Mesothelial cell of epicardium (in vitro differentiated cells): ENCODE measurements at regions not wholly inside any gene's neighbourhood (a gene's known extent, or its start where the extent isn't known, plus 50 kb on each side); places are given as distances from the start of the nearest gene placed in this dataset.

Experiments
- DNase-seq, 2 experiments: peaks; one replicate each; pipeline ENCODE4 v3.0.0; 2021; ENCODE audit warnings: low spot score in 2 of 2; ENCODE audit not compliant: unreplicated experiment in 2 of 2
- H3K27ac Mint-ChIP-seq: 2 replicates; pipeline ENCODE4 v1.8.0; 2021; ENCODE audit warnings: mixed read lengths
- H3K27me3 Mint-ChIP-seq: 2 replicates; pipeline ENCODE4 v1.8.0; 2021; ENCODE audit warnings: low read depth, mixed read lengths
- H3K36me3 Mint-ChIP-seq: 2 replicates; pipeline ENCODE4 v1.8.0; 2021; ENCODE audit warnings: mixed read lengths
- H3K4me1 Mint-ChIP-seq: 2 replicates; pipeline ENCODE4 v1.8.0; 2021; ENCODE audit warnings: mixed read lengths
- H3K4me3 Mint-ChIP-seq: 2 replicates; pipeline ENCODE4 v1.8.0; 2021; ENCODE audit warnings: mild to moderate bottlenecking, moderate library complexity, mixed read lengths
- H3K9me3 Mint-ChIP-seq: 2 replicates; pipeline ENCODE4 v1.8.0; 2021; ENCODE audit warnings: mixed read lengths
- TF ChIP-seq, protein P1 (sequence below): fragments of 200-600 bp; sonication (generic); IDR thresholded peaks from one replicate; pipeline ENCODE4 v1.5.0; 2021; ENCODE audit warnings: antibody characterized with exemption; ENCODE audit not compliant: unreplicated experiment

DNA sequence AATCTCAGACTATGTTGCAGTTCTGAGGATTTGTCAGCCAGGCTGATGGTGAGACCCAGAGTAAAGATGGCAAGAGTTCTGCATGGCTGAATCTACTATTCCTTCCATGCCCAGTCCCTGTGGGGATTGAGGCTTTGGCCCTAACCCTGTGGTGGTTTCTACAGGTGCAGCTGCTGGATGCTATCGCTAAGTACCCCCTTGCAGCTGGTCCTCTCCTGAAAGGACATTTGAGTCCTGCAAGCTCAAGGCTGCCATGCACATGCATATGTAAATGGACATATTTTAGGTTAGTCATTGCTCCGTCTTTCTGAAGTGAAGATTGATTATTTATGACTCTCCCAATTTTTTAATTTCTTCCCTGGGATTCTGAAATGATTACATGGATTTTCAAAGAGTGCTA is 1122.2 kb upstream of the CELF2 start:
- Mint-ChIP-seq H3K4me1 (no peaks in the 10 kb centered on the region), H3K9me3 (peaks cover 10% of the 10 kb centered on the region), H3K36me3 (no peaks in the 10 kb centered on the region), H3K27ac (no peak overlapping the region), H3K4me3 (no peak overlapping the region), H3K27me3 (peaks cover 5% of the 10 kb centered on the region)
- no peak for DNase-seq
- TF ChIP-seq, protein P1, sequence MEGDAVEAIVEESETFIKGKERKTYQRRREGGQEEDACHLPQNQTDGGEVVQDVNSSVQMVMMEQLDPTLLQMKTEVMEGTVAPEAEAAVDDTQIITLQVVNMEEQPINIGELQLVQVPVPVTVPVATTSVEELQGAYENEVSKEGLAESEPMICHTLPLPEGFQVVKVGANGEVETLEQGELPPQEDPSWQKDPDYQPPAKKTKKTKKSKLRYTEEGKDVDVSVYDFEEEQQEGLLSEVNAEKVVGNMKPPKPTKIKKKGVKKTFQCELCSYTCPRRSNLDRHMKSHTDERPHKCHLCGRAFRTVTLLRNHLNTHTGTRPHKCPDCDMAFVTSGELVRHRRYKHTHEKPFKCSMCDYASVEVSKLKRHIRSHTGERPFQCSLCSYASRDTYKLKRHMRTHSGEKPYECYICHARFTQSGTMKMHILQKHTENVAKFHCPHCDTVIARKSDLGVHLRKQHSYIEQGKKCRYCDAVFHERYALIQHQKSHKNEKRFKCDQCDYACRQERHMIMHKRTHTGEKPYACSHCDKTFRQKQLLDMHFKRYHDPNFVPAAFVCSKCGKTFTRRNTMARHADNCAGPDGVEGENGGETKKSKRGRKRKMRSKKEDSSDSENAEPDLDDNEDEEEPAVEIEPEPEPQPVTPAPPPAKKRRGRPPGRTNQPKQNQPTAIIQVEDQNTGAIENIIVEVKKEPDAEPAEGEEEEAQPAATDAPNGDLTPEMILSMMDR: no peak

DNA sequence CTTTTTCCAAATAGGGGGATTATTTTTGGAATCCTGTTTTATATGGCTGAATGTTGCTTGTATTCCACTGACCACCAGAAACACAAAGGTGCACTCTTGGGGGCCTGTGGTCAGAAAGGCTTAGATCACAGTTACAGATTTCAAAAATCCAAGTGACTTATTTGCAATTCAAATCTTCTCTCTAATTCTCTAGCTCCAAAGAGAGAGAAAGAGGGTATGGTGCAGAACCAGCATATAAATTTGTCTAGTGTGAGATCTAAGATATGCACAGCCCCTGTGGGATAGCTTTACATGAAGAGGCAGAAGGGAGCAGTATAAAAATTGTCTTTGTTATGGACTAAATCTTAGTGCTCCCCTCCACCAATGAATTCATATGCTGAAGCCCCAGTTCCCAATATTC is 1121.7 kb upstream of the CELF2 start:
- H3K9me3 Mint-ChIP-seq: peaks cover 5% of the 10 kb centered on the region
- peaks cover 4% of the 10 kb centered on the region for H3K4me1 Mint-ChIP-seq
- no peak overlapping the region for H3K27ac Mint-ChIP-seq
- H3K27me3 Mint-ChIP-seq: peaks cover 5% of the 10 kb centered on the region
- TF ChIP-seq, protein P1: no peak
- no peak overlapping the region for H3K4me3 Mint-ChIP-seq
- H3K36me3 Mint-ChIP-seq: no peaks in the 10 kb centered on the region
- DNase-seq: no peak

DNA sequence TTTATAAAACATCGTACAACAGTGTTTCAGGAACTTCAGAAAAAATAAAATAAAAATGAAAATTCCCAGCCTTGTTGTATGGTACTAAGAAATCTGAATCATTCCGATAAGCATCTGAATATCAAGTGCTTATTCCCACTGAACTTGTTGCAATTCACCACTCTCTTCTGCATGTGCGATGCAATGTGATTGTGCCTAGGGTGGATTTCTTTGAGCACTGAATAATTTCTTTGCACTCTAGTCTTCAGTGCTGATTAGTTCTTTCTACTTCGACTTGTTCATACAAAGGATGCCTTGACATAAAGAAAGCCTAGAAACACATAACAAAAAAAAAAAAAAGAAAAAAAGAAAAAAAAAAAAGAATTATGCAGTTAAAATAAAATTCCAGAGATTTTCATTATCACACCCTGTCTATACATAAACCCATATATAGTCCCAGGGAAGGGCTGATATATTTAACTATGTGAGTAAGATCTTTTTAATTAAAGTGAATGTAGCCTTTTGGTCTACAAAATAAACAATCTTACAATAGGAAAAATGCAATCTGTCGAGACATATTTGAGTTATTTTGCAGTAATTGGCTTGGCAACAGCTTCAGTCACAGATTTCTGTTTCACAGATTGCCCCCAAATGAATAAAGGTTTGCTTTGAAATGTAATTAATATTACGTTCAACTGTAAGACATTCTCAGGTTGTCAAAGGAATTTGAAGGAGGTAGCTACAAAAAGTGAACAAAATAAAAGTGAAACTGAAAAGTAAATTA is 1118.9 kb upstream of the CELF2 start:
- Mint-ChIP-seq H3K4me3 (no peak overlapping the region), H3K27me3 (peaks cover 5% of the 10 kb centered on the region), H3K27ac (no peak overlapping the region), H3K9me3 (no peaks in the 10 kb centered on the region), H3K4me1 (peaks cover 4% of the 10 kb centered on the region), H3K36me3 (no peaks in the 10 kb centered on the region)
- no peak for DNase-seq
- TF ChIP-seq, protein P1: no peak

DNA sequence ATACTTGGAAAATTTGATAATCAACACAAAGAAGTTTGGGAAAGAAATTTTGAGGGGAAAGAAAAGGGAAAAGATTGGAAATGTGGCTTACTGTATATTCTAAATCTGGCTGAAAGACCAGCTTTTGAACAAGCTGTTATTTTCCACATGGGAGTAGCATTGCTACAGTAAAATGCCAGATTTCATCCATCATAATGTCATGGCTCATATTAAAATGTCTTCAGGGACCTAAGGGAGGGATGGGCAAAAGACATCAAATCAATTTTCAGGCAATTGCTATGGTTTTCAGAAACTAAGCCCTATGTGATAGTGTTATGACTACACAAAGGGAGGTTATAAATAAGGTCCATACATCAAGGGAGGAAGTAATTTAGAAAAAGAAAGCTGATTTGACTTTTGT is 1116.9 kb upstream of the CELF2 start:
- Mint-ChIP-seq H3K4me1 (peaks cover 4% of the 10 kb centered on the region), H3K27ac (no peak overlapping the region), H3K27me3 (peaks cover 5% of the 10 kb centered on the region), H3K4me3 (no peak overlapping the region), H3K36me3 (no peaks in the 10 kb centered on the region), H3K9me3 (peaks cover under 1% of the 10 kb centered on the region)
- DNase-seq: no peak
- TF ChIP-seq, protein P1: no peak

DNA sequence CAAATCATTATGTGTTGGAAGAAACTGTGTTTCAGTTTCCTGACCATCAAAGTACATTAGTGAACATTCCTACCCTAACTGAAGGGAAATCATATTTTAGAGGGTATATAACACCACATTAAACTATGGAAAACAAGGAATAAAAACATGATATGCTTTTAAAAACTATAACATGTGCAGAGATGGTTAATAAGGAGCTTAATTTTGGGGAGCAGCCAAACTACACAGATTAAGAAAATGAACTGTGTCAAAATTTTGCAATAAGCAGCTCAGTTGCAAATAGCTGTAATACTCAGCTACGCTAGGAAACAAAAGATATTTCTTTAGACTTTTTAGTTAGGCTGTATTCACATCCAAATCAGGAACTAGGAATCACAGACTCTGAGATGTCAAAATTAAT is 1115.7 kb upstream of the CELF2 start:
- Mint-ChIP-seq H3K9me3 (peaks cover 5% of the 10 kb centered on the region), H3K4me3 (no peak overlapping the region), H3K27ac (no peak overlapping the region), H3K4me1 (peaks cover 4% of the 10 kb centered on the region), H3K27me3 (peaks cover 5% of the 10 kb centered on the region), H3K36me3 (no peaks in the 10 kb centered on the region)
- no peak for DNase-seq
- TF ChIP-seq, protein P1: no peak
